ENCODE measurements at regions not wholly inside any gene's neighbourhood (a gene's known extent, or its start where the extent isn't known, plus 50 kb on each side); places are given as distances from the start of the nearest gene placed in this dataset.

- no peak for DNase-seq
- TF ChIP-seq GATA1 (IDR thresholded peaks at IDR 0.05; ENCODE audit: low read depth, low read length) (no peak), POLR2A (IDR thresholded peaks at IDR 0.05; ENCODE audit: low read length) (no peak)
Measured at GRCh38 chr13:26456650-26457049, 100.8 kb upstream of the WASF3 start.

GRCh38 chr13:26457212-26457611, 100.3 kb upstream of the WASF3 start:
- no peak for DNase-seq
- no peak for TF ChIP-seq POLR2A (IDR thresholded peaks at IDR 0.05; ENCODE audit: low read length)
- no peak for TF ChIP-seq GATA1 (IDR thresholded peaks at IDR 0.05; ENCODE audit: low read depth, low read length)

GRCh38 chr13:26458196-26458749, 99.2 kb upstream of the WASF3 start:
- TF ChIP-seq GATA1 (IDR thresholded peaks at IDR 0.05; ENCODE audit: low read depth, low read length) (no peak), POLR2A (IDR thresholded peaks at IDR 0.05; ENCODE audit: low read length) (no peak)
- DNase-seq = no peak

GRCh38 chr13:26459276-26460131, 98.0 kb upstream of the WASF3 start:
- TF ChIP-seq POLR2A (IDR thresholded peaks at IDR 0.05; ENCODE audit: low read length) = no peak
- no peak for TF ChIP-seq GATA1 (IDR thresholded peaks at IDR 0.05; ENCODE audit: low read depth, low read length)
- peak; percentile 21 to 30 for DNase-seq

DNA sequence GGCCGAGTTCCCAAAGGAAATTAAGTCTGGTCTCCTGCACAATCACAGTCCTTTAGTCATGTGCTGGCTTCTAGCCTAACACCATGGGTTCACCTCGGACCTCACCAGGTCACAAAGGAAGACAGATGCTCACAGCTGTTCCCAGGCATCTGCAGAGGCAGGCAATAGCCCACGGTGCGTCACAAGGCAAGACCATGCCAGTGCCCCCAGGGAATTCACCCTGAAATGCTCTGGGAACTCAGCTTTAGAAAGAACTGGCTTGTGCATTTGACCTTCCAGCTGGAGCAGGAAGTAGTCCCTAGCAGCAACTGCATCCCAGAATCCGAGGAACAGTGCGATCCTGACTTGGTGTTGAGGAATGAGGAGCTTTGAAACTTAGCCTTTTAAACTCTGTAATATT, 96.8 kb upstream of the WASF3 start:
- no peak for DNase-seq
- TF ChIP-seq POLR2A (IDR thresholded peaks at IDR 0.05; ENCODE audit: low read length) (no peak), GATA1 (IDR thresholded peaks at IDR 0.05; ENCODE audit: low read depth, low read length) (no peak)

DNA sequence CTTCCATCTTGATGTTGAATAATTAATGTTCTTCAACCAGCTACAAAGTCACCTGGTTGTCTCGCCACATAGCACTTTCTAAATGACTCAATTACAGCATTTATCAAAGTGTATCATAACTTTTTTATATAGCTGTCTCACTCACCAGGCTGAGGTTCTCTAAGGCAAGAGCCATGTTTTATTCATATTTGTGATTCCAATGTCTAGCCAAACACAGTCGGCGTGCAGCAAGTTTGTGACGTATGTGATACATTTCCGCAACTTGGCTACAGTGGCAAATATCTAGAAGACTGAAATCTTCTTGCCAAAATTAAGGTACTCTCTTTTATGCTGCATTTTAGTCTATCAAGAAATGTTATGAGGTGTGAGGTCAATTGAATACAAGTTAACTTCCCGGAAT, 94.2 kb upstream of the WASF3 start:
- TF ChIP-seq POLR2A (IDR thresholded peaks at IDR 0.05; ENCODE audit: low read length) (no peak), GATA1 (IDR thresholded peaks at IDR 0.05; ENCODE audit: low read depth, low read length) (no peak)
- DNase-seq = no peak

GRCh38 chr13:26463848-26464247, 93.6 kb upstream of the WASF3 start:
- TF ChIP-seq POLR2A (IDR thresholded peaks at IDR 0.05; ENCODE audit: low read length) (no peak), GATA1 (IDR thresholded peaks at IDR 0.05; ENCODE audit: low read depth, low read length) (no peak)
- DNase-seq = no peak

DNA sequence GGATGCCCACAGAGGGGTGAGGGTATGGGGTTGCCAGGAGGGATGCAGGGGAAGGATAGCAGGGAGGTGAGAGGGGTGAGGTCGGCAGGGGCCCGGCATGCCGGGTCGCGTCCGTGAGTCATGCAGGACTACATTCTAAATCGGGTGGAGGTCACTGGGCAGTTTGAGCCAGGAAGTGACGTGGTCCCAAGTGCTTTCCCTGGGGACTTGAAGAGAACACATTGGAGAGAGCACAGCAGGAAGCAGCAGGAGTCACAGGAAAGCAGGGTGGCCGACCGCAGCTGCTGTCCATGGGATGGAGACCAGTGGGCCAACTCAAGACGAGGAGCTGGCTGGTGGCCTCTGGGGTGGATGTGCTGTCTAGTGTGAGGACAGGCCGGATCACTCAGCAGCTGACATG, 92.0 kb upstream of the WASF3 start:
- no peak for TF ChIP-seq POLR2A (IDR thresholded peaks at IDR 0.05; ENCODE audit: low read length)
- no peak for TF ChIP-seq GATA1 (IDR thresholded peaks at IDR 0.05; ENCODE audit: low read depth, low read length)

GRCh38 chr13:26465954-26466353, 91.5 kb upstream of the WASF3 start:
- DNase-seq = no peak
- TF ChIP-seq POLR2A (IDR thresholded peaks at IDR 0.05; ENCODE audit: low read length) = no peak

More for the DNA sequence above, 92.0 kb upstream of the WASF3 start:
- DNase-seq = no peak

- no peak for DNase-seq
- no peak for TF ChIP-seq POLR2A (IDR thresholded peaks at IDR 0.05; ENCODE audit: low read length)
- no peak for TF ChIP-seq GATA1 (IDR thresholded peaks at IDR 0.05; ENCODE audit: low read depth, low read length)
Measured at GRCh38 chr13:26468265-26468801, 89.2 kb upstream of the WASF3 start.

DNA sequence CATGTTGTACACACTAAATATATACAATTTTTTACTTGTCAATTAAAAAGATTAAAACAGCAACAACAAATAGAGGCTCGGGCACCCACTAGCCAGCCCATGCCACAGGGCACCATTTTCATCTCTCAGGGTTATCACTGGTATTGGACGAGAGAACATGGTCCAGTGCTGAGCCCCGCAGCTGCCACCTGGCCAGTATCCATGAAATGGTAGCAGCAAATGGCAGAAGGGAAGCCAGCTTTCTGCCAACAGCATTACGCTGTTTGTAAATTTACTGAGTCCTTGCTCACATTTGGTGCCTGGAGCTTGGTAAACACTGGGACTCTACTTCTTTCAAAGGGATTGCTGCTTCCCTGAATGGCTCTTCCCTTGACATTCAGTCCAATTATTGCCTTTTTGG, 87.9 kb upstream of the WASF3 start:
- TF ChIP-seq POLR2A (IDR thresholded peaks at IDR 0.05; ENCODE audit: low read length) (no peak), GATA1 (IDR thresholded peaks at IDR 0.05; ENCODE audit: low read depth, low read length) (no peak)
- no peak for DNase-seq

GRCh38 chr13:26471807-26472206, 85.7 kb upstream of the WASF3 start:
- DNase-seq = no peak
- no peak for TF ChIP-seq GATA1 (IDR thresholded peaks at IDR 0.05; ENCODE audit: low read depth, low read length)
- TF ChIP-seq POLR2A (IDR thresholded peaks at IDR 0.05; ENCODE audit: low read length) = no peak

- no peak for DNase-seq
- TF ChIP-seq POLR2A (IDR thresholded peaks at IDR 0.05; ENCODE audit: low read length) (no peak), GATA1 (IDR thresholded peaks at IDR 0.05; ENCODE audit: low read depth, low read length) (no peak)
Measured at GRCh38 chr13:26473571-26474230, 83.8 kb upstream of the WASF3 start.

- DNase-seq = no peak
- TF ChIP-seq GATA1 (IDR thresholded peaks at IDR 0.05; ENCODE audit: low read depth, low read length) = no peak
- no peak for TF ChIP-seq POLR2A (IDR thresholded peaks at IDR 0.05; ENCODE audit: low read length)
Measured at GRCh38 chr13:26474286-26474685, 83.2 kb upstream of the WASF3 start.

Data from erythroblast (primary cell).